NCI-H1417 (cell line): ENCODE measurements at regions not wholly inside any gene's neighbourhood (a gene's known extent, or its start where the extent isn't known, plus 50 kb on each side); places are given as distances from the start of the nearest gene placed in this dataset.

ENCODE experiments used
- DNase-seq, 3 experiments: peaks; one replicate each; lab custom pipeline; 2025; lab: John Stamatoyannopoulos, UW

DNA sequence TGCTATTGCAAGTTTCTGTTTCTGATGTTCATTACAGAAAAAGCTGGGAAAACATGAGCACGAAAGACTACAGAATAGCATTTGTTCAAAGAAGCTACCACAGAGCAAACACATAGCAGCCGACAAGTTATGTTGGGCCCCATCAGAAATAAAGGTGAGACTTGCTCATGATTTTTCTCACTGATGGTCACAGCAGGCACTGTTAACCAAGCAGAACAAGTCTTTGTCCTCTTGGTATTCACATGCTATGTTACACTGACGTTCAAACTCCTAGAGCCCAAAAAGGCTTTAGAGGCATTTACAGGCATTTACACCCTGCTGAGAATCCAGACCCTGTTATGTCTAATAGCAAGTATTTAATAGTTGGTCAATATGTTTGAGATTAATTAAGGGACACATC is 235.0 kb upstream of the HNMT start:
- no peak for DNase-seq

DNA sequence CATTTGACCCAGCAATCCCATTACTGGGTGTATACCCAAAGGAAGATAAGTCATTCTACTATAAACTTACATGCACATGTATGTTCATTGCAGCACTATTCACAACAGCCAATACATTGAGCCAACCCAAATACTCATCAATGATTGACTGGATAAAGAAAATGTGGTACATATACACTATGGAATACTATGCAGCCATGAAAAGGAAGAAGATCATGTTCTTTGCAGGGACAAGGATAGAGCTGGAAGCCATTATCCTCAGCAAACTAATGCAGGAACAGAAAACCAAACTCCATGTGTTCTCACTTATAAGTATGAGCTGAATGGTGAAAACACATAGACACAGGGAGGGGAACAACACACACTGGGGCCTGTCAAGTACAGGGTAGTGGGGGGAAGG is 226.7 kb upstream of the HNMT start:
- DNase-seq, result no peak

DNA sequence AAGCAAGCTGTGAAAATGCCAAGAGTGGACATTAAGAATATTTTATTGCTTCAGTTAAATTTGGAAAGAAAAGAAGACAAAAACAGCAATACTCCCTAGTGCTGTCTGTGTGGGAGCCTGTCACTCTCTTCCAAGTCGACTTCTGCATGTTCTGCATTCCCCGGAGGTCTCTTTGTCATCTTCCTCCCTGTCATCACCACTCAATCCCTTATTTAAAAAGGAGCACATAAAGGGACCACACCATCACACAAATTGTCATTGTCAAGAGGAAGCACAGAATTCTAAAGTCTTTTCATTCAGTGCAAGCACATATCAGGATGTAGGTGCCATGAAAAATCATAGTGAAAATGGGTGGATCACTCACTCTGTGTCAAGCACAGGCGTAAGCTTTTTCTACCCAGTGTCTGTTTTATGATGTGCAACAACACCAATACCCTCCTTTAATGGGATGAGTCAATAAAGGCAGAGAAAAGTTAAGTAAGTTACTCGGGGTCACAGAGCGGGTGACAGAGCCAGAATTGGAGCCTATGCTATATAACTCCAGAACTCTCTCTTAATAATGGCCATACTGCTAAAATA is 222.4 kb upstream of the HNMT start:
- DNase-seq, result no peak

DNA sequence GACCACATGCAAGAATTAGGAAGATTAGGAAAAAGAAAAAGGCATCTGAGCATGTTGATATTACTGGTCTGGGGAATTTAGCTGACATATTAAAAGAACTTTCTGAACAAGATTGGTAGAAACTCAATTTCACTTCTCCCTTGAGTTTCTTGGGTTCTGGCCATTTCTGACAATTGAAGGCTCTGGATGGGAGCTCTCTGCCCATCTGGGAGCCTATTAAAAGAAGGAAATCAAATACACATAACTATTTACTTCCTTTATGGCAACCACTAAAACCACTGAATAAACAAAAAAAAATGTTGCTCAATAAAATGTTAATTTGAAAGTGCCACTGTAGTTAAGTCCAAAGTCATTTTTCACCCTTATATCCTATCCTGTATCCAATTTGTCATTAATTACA is 216.8 kb upstream of the HNMT start:
- no peak for DNase-seq

DNA sequence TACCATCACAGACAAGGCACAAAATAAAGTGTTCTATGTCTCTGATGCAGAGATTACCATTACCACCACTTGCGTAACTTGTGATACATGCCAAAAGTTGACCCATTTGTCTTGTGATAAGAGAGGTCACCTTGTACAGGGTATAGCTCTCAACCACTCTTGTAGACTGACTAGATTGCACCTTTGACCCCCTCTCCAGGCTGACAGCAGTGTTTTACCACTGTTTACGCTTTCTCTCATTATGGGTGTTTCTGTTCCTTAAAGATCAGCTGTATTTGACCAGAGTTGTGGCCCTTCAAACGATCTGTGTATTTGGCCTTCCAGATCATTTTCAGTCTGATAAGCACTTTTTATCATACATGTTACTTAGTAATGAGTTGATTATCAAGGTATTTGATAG is 215.7 kb upstream of the HNMT start:
- DNase-seq, result no peak

DNA sequence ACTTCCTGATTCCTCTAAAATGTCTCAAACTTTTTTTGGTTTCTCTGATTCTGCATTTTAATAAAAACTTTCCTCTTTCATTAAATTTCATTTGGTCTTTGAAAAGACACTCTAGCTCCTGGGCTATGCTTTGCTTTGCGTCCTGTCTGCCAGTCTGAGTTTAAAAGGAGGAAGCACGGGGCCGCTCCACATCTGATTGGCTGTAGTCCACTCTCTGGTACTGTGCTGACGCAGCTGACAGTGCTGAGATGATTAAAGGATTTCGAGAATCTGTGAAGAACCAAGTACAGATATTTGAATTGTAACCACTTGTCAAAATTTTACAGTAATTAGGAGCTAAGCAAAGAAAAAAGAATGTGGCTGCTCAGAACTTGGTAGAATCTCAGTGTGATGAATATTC is 199.6 kb upstream of the HNMT start:
- DNase-seq, result no peak

DNA sequence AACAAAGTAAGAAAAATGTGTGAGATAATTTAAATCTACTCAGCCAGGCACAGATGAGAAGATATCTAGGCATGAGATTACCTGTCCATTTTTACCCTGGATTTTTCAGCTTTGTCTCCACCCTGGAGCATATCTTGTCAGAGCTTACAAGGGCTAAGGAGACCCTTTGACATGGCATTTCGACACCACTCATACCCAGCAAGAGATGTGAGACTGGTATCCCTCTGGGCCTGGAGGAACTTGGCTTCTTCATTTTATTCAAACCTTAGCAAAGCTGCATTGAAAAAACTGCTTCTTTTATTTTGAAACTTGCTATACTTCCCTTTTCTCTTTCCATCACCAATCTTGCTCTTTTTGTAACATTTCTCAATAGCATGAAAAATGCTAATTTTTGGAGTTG is 194.9 kb upstream of the HNMT start:
- DNase-seq, result no peak

DNA sequence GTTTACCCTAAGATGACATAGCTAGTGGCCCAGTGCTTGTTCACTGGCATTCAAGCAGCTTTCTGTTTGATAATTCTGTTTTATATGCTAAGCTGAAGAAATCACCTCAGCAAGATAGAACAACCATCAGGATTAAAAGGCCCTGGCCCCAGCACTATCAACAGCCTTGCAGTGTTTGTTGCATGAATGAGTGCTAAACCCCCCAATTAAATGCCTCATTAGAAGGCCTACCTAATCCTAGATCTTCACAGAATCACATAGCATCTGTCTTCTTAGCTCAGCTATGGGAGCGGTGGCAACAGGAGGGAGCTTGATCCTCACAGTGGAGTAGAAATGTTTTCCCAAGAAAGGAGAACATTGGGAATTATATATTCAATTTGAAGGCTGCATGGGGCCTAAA is 194.1 kb upstream of the HNMT start:
- no peak for DNase-seq

DNA sequence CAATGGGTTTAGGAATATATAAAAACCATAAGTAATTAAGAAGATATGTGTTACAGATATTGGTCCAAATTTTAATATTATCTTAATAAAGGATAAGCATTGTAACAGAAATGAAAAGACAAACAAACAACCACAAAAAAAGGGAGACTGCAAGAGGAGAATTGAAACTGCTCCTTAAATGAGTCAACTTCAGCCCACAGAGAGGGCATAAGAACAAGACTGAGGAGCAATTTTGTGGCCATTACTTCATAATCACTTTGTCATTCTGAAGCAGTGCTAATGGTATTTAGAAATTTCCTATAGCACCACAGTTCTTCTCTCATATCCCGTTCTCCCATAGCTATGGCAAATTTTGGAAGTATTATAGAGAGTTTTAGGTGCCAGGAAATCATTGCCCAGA is 193.2 kb upstream of the HNMT start:
- no peak for DNase-seq

DNA sequence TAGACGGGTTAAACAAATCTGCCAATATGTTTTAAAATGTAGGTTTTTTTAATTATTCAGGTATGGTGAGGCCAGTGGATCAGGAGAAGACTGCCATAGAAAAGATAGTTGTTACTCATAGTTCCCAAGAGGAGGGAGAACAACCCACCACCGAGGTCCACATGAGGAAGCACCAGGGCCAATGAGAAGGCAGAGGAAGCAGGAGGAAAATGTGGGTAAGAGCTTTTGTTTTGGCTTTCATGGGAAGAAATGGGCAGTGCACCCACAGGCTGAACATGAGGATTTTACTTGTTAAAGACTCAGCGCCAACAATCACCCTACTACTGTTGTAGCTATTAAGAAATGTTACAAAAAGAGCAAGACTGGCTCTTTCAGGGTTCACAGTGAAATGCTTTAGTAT is 191.8 kb upstream of the HNMT start:
- DNase-seq, result no peak

DNA sequence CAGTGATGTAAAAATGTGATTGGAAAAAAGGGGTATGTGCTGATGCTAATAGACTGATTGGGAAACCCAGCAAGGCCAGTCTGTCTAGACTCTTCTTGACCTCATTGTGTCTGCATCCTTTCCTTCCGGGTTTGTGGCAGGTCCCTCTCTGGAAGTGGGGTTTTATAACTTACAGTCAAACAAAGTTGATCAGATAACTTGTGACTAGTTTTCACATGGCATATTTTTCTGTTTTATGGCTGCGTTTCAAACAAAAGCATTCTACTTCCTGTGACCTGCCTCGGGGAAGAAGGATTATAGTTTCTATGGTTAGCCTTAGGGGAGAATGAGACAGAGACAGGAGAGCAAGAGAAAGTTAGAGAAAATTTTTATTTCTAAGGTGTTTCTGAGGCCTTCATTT is 188.7 kb upstream of the HNMT start:
- DNase-seq, result no peak

DNA sequence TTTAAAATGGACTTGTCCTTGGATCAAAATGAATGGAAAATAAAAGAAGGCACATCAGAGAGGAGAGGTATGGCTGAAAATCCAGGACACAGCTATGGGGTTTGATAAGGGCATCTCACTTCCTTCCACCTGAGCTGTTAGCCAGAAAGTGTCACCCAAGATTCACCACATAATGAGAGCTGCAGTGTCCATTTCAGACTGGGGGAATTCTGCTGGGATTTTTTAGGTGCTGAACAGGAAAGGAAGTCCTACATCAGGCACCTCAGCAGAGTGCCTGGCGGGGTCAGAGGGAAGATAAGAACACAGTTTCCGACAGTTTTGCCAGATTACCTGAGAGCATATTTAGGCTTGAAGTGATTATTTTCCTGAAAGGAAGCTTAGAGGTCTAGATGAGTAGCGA is 187.6 kb upstream of the HNMT start:
- no peak for DNase-seq

DNA sequence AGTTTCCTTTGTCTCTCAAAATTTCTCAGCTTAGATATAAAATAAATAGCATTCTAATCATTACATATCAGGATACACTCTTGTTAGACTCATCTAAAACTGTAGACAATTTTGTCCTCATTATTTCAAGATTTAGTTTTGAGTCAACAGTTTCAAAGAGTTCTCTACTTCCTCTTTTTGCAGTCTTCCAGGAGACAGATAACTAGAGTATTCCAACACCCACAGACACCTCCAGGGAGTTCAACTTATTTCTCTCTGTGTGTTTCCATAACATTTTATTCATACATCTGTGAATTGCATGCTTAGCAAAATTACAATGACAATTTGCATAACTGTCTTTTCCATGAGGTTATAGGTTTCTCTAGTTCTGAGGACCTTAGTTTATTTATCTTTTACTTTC is 166.6 kb upstream of the HNMT start:
- no peak for DNase-seq

DNA sequence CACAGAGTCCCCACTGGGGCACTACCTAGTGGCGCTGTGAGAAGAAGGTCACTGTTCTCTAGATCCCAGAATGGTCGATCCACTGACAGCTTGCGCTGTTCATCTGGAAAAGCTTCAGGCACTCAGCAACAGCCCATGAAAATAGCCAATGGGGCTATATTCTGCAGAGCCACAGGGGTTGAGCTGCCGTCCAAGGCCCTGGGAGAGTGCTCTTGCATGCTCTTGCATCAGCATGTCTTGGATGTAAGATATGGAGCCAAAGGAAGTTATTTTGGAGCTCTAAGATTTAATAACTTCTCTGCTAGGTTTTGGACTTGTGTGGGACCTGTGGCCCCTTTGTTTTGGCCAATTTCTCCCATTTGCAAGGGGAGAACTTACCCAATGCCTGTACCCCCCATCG is 164.7 kb upstream of the HNMT start:
- DNase-seq, result no peak

DNA sequence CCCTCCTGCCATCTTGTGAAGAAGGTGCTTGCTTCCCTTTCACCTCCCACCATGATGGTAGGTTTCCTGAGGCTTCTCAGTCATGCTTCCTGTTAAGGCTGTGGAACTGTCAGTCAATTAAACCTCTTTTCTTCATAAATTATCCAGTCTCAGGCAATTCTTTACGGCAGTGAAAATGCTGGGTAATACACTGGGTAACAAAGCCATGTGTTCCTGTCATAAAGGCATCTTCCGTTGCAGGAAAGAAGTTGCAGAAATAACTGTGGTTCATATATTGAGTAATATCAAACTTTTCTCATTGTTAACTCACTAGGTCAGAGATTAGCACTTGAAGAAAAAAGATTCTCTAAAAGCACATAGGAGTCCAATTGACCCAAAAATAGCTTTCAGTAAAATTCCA is 163.9 kb upstream of the HNMT start:
- no peak for DNase-seq

DNA sequence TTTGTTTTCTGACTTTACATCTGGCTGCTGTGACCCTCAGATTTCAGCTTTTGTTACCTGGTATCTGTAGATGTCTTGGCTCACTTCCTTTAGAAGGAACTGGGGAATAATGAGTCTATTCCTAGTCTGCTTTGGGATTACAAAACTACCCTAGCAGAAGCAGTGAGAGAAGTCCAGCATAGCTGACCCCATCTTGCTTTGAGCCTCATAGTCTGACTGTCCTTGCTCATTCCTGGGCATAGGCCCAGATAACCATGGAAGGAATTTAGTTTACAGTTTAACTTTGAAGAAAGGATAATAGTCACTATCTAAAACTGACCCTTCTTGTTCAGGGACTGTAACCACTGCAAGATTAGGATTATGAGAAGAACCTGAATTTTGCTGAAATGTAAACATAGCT is 163.0 kb upstream of the HNMT start:
- no peak for DNase-seq

DNA sequence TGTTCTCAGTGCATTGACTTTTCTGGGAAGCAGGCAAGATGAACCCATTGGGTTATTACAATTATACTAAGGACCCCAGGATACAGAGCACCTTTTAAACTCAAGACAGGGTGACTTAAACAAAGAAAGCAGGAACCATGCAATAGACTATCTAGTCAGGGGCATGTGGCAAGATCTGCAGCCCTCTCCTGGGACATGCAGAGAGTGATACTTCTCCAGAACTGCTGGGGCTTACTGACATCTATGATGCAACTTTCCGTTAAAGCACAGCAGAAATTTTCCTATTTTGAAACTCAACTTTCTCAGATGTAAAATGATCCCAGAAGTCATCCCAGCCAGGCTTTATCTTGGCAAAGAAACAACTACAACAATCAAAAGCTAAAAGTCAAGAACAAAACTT is 162.2 kb upstream of the HNMT start:
- no peak for DNase-seq

DNA sequence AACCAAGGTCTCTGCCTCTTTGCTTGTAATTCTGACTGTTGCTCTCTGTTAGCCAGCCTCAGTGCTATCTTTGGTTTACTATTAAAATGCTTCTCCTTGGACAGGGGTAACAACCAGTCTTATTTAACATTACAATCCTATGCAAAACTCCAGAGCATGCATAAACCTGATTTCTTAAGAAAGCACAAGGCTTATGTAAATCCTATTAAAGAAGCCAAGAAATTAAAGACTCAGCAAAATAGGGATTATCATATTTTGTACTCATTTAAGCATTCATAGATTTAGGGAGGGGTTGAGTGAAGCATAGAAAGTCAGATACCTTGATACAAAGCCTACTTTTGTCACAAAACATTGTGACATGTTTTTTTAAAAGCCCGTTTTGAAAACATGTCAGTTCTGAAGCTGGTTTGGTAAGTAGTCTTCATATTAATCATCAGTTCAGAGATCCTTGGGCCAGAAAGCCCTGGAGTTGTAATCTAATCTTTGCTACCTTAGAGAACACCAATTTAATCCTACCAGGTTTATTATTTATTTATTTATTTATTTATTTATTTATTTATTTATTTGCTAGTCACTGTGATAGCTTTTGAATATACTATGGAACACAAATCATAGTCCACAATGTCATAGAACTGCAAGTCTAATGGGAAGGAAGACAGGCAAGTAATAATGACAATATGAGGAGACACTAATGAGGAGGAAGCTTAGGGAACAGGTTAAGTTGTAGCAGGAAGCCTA is 158.0 kb upstream of the HNMT start:
- no peak for DNase-seq

DNA sequence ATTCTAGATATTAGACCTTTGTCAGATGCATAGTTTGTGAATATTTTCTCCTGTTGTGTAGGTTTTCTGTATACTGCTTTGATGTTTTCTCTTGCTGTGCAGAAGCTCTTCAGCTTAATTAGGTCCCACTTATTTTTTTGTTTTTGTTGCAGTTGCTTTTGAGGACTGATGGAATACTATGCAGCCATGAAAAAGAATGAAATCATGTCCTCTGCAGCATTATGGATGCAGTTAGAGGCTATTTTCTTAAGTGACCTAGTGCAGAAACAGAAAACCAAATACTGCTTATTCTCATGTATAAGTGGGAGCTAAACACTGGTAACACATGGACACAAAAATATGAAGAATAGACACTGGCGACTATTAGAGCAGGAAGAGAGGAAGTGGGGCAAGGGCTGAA is 155.0 kb upstream of the HNMT start:
- DNase-seq, result no peak

DNA sequence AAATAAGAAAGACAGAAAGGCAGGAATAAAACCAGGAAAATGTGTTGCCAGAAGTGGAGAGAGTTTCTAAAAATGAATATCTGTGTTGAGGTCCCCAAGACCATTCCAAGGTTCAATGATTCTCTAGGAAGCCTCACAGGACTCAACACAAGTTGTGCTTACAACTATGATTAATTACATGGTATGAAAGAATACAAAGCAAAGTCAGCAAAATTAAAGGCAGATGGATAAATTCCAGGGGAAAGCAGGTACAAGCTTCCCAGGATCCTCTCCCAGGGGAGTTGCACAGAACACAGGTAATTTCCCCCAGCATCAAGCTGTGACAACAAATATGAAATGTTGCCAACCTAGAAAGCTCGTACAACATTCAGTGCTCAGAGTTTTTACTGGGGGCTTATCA is 154.4 kb upstream of the HNMT start:
- DNase-seq, result no peak

DNA sequence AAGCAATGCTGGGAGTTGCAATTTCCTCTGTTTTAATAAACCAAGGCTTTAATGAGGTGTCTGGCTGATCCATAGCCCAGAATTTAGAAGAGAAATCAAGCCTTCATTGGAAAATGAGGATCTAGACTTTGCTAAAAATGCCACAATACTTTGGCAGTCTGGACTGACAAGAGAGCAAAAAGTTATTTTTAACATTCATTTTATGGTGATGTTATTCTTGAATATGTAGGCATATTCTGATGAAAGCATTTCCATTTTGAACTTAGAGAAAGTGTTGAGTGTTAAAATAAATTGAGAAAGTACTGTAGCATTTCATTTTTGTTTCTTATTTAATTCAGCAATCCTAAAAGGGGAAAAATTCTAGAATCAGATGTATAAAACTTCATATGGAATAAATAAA is 151.8 kb upstream of the HNMT start:
- no peak for DNase-seq

DNA sequence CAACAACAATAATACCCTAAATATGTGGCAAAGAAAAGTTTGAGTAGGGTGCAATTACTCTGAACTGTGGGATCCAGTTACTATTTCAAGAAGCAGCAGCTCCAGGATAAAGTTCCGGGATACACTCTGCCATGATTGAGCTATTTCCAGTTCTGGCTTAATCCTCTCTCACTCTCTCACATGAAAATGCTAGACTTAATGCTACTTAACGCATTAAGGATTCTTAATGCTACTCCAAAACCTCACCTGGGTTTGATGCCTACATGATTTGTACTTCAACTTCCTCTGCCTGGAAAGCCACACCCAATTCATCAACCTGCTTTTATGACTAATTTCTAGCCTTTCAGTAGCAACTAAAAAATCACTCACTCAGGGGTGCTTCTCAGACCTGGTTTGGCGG is 151.1 kb upstream of the HNMT start:
- DNase-seq, result no peak

DNA sequence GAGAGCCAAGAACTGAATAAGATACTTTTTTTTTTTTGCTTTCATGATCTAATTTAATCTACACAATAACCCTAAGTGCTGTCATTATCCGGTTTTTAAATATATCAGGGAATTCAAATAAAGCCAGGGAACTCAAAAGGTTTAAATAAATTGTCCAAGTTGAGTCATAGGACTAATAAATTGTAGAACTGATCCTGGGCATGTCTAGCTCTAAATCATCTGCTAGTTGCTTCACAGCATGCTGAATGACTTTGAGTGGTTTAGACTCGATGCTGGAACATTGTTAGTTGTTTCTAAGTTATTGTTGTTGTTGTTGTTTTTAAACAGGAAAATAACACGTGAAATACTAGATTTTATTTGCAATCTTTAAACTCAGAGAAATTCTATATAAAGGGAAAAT is 147.2 kb upstream of the HNMT start:
- DNase-seq, result no peak

DNA sequence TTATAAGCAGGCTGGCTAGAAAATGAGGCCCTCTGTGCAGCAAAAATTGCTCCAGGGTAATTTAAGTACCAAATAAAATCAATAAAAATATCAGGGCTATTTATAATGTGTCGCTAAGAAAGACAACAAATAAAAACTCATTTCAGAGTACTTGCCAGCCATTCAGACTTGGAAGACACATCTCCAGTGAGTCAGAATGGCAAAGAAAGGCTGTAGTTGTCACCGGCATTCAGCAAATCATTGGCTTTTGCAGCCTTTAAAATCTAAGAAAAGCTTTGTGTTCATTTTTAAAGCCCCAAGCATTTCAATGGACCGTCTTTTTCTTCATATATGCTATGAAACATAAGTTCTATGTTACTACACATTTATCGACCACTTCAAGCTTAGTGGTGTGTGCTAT is 141.1 kb upstream of the HNMT start:
- no peak for DNase-seq
